OCI-M1 (cell line): ENCODE measurements at regions not wholly inside any gene's neighbourhood (a gene's known extent, or its start where the extent isn't known, plus 50 kb on each side); places are given as distances from the start of the nearest gene placed in this dataset.
"Not testable (repeated sequence)": the region's sequence is repeated elsewhere in the genome, so short reads cannot be mapped to it uniquely, and the experiment has no call there.

Source experiments
- DNase-seq: peaks from one replicate; lab custom pipeline; 2025; lab: John Stamatoyannopoulos, UW

- DNase-seq = no peak
Measured at GRCh38 chrX:84611843-84612636, 109.8 kb upstream of the HDX start.

DNA sequence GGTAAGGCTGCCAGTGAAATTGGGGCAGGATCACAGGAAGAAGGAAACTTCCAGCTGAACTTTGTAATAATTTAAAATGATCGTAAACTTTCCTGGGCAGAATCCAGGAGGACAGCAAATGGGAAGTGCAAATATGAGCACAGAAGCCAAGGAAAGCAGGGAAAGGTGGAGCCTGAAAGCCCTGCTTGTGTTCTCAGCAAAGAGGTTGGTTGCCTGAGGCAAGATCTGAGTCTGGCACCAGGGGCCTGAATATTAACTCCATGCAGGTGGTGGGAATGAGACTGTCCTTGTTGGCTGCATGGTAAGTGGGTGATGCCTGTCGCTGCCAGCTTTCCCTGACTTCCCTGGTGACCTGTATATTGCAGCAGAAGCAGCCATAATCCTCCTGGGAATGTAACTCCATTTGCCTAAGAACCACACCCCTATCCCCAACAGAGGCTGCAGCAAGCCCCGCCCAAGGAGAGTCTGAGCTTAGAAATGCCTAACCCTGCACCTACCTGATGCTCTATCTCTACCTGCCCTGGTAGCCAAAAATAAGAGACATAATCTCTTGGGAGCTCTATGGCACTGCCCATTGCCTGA is 132.0 kb upstream of the HDX start:
- no peak for DNase-seq

GRCh38 chrX:84666086-84666485 is 163.8 kb upstream of the HDX start:
- DNase-seq = no peak

DNA sequence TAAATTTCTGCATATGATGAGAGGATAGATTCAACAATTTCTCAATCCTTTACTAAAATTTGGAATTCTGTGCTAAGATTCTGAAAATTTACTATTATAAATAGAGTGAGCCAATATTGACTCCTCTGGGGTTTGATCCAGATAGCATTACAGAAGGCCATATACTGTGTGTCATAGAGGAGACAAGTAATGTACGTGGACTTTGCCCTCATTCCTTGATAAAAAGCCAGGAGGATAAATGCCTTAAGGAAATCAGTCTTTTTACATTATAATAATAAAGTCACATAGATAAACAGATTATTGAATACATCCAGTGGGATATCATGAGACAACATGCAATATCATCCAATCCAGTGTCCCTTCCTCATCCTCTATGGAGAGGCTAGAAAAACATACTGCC is 188.0 kb upstream of the HDX start:
- DNase-seq = no peak

GRCh38 chrX:84709987-84710386 is 207.7 kb upstream of the HDX start:
- no peak for DNase-seq

GRCh38 chrX:84710611-84711010 is 208.4 kb upstream of the HDX start:
- DNase-seq = no peak

- no peak for DNase-seq
Measured at GRCh38 chrX:84712621-84713020, 210.4 kb upstream of the HDX start.

DNA sequence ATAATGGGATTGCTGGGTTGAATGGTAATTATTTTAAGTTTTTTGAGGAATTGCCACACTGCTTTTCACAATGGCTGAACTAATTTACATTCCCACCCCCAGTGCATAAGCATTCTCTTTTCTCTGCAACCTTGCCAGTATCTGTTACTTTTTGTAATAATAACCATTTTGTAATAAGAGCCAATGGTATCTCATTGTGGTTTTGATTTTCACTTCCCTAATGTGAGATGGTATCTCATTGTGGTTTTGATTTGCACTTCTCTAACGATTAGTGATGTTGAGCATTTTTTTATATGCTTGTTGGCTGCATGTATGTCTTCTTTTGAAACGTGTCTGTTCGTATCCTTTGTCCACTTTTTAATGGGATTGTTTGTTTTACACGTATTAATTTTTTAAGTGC is 213.1 kb upstream of the HDX start:
- peak; percentile 3 for DNase-seq

- no peak for DNase-seq
Measured at GRCh38 chrX:84717343-84717742, 215.1 kb upstream of the HDX start.

DNA sequence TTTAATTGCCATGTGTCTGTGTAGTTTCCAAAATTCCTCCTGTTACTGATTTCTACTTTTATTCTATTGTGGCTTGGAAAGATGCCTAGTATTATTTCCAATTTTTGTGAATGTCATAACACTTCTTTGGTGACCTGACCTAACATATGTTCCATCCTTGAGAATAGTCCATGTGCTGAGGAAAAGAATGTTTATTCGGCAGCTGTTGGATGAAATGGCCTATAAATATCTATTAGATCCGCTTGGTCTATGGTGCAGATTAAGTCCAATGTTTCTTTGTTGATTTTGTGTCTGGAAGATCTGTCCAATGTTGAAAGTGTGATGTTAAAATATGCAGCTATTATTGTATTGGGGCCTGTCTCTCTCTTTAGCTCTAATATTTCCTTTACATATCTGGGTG is 219.2 kb upstream of the HDX start:
- DNase-seq = no peak

- no peak for DNase-seq
Measured at GRCh38 chrX:84724576-84724975, 222.3 kb upstream of the HDX start.

- DNase-seq = no peak
Measured at GRCh38 chrX:84729408-84729807, 227.2 kb upstream of the HDX start.

DNA sequence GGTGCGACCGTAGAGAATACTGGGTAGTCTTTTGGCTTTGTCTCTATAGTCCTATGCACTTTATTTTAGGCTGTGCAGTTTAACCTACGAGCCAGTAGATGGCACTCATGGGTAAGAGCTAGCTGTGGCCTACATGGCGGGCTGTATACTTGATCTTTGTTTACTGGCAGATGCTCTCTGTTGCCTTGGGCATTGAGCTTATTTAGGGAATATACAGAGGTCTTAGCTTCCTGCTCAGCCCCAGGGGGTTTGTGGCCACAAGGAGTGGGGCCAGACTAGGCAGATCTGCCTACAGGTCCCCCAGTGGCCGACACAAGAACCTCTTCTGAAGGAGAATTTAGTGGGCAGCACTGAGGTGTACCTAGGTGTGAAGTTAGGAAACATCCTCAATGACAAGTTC is 227.6 kb upstream of the HDX start:
- peak; percentile 58 for DNase-seq

GRCh38 chrX:84735025-84735424 is 232.8 kb upstream of the HDX start:
- DNase-seq = no peak

GRCh38 chrX:84737471-84737871 is 235.2 kb upstream of the HDX start:
- no peak for DNase-seq

DNA sequence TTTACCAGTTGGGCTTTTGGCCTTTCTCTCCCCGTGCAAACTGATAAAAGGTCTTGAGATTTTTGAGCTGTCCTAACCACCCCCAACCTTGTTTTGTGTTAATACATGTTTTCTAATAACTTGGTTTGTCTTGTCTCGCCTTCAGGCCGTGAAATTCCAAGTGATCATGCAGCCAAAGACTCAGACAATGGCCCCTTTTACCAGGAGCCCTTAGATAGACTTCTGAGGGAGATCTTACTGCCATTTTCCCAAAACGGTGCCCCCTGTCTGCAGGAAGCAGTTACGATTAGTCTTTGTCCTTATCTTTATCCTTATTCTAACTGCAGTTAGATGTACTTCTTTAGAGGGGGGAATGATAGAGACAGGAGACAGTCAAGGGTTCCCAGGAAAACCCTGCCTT is 245.3 kb upstream of the HDX start:
- DNase-seq = no peak

DNA sequence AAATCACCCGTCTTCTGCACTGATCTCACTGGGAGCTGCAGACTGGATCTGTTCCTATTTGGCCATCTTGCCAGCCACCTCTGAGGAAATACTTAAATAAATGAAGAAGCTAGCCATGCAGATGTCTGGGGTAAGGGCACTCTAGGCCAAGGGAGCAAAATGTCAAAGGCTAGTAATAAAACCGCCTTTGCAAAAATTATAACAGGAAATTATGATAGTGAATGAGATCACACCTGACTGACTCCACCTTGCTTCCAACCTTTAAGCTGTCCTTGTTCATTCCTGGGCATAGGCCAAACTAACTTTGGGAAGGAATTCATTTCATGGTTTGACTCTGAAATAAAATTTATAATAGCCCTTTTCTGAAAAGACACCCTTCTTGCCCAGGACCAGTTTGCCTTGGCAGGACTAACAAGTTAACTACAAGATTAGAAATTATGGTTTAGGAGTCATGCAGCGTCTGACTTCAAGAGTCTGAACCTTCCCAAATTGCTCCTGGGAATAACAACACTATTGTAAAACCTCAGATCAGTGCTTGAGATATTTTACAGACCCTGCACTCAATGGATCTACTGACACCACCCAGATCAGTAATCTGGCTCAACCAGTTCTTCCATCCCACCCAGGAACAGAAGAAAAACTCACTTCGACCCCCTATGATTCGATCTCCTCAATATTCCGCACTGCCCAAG is 246.9 kb upstream of the HDX start:
- no peak for DNase-seq

DNA sequence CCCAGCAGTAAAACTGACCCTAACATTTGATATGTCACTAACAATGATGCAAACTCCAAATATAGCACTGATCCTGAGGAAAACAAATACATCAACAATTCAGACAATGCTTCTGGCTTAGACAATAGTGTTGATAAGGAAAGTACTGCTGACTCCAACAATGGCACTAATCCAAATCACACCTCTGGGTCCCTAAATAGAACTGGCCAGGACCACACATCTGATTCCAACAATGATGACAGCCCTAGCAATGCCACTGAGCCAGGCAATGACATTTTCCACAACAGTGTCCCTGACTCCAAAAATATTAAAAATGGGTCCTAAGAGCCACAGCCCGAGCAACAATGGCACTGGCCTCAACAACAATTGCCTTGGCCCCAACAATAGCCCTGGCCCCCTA is 243.1 kb upstream of the APOOL start:
- DNase-seq = no peak

DNA sequence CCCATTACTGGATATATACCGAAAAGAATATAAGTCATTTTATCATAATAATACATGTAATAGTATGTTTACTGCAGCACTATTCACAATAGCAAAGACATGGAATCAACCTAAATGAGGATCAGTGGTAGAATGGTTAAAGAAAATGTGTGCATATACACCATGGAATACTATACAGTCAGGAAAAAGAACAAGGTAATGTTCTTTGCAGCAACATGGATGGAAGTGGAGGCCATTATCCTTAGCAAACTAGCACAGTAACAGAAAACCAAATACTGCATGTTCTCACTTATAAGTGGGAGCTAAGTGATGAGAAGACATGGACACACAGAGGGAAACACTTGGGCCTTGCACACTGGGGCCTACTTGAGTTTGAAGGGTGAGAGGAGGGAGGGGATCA is 207.4 kb upstream of the APOOL start:
- DNase-seq = no peak

DNA sequence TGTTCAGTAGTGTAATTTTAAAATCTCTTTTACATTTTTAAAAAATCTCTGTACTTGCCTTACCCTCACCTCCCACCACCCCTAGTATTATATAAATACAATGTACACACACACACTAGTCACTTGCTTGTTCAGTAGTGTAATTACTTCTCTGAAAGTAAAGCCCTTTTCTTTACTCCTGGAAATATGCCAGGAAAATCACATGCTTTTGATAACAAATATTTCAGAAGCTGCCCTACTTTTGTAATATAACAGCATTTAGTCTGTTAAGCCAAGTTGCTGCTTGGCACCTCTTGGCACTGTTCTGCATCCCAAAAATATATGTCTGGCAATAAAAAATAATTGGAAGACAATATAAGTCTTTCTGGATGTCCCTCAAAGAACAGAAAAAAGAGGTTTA is 172.8 kb upstream of the APOOL start:
- no peak for DNase-seq

- DNase-seq = not testable (repeated sequence)
Measured at GRCh38 chrX:84846541-84846940, 157.1 kb upstream of the APOOL start.

DNA sequence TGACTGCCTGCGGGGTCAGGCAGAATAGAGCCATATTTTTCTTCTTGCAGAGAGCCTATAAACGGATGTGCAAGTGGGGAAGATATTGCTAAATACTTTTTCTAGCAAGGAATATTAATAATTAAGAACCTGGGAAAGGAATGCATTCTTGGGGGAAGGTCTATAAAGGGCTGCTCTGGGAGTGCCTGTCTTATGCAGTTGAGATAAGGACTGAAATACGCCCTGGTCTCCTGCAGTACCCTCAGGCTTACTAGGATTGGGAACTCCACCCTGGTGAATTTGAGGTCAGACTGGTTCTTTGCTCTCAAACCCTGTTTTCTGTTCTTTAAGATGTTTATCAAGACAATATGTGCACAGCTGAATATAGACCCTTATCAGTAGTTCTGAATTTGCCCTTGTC is 152.5 kb upstream of the APOOL start:
- peak; percentile 0 for DNase-seq

- not testable (repeated sequence) for DNase-seq
Measured at GRCh38 chrX:84856791-84857190, 146.9 kb upstream of the APOOL start.
